ENCODE measurements at regions not wholly inside any gene's neighbourhood (a gene's known extent, or its start where the extent isn't known, plus 50 kb on each side); places are given as distances from the start of the nearest gene placed in this dataset.

DNA sequence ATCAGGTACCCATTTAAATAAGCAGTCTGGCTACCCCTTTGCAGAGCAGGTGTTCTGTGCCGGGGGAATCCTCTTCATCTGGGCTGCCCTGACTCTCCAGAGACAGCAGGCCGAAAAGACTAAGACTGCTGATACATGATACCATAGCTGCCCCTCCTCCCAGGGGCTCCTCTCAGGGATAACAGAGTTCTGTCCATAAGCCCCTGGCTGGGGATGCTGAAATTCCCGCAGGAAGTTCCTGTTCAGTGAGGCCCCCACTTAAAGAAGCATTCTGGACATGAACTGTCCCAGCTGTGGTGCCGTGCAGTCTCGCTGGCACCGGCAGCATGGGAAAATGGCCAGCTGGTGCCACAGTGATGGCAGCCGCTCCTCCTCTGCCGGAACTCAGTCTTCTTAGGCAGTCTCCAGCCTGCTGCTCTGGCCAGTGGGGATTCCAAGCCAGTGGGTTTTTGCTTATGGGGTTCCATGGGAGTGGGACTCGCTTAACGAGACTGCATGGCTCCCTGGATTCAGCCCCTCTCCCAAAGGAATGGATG lies 1026.2 kb downstream of the NAALADL2 start:
- H2AFZ ChIP-seq = no peak overlapping the region
- 77% methylated on average over 10 of the region's 10 CpGs for WGBS (ENCODE audit: low lambda C conversion rate, missing lambda C conversion rate)

DNA sequence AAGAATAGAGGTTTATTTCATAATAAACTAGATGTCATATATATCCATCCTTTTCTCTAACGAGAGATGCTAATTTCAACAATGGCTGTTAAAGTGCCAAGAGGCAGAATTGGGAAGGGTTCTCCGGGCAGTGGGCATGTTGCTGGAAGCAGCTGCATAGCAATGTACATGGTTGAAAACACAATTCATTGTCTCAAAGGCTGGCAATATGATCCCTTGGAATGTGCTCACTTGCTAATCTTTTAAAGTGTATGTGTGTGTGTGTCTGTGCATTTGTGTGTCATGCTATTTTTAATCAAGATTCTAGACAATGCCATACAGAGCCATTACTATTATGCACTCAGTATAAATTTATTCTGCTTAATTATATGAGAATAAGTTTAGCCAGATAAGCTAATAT lies 1020.3 kb downstream of the NAALADL2 start:
- Histone ChIP-seq H3K79me2 (no peaks in the 10 kb centered on the region), H3K9me2 (replicated peaks; ENCODE audit: insufficient read depth) (no peaks in the 10 kb centered on the region), H3K9me3 (ENCODE audit: low read depth) (no peaks in the 10 kb centered on the region), H3K4me1 (ENCODE audit: insufficient read depth) (no peaks in the 10 kb centered on the region), H3K4me3 (no peak overlapping the region), H3K27me3 (no peaks in the 10 kb centered on the region), H3K27ac (no peak overlapping the region), H4K20me1 (ENCODE audit: insufficient read depth, poor library complexity, severe bottlenecking) (no peaks in the 10 kb centered on the region), H2AFZ (no peak overlapping the region), H3K36me3 (replicated peaks; ENCODE audit: insufficient read depth, low read depth) (no peaks in the 10 kb centered on the region), H3K4me2 (no peak overlapping the region)
- no peak for DNase-seq (ENCODE audit: low spot score)
- TF ChIP-seq, protein P1, sequence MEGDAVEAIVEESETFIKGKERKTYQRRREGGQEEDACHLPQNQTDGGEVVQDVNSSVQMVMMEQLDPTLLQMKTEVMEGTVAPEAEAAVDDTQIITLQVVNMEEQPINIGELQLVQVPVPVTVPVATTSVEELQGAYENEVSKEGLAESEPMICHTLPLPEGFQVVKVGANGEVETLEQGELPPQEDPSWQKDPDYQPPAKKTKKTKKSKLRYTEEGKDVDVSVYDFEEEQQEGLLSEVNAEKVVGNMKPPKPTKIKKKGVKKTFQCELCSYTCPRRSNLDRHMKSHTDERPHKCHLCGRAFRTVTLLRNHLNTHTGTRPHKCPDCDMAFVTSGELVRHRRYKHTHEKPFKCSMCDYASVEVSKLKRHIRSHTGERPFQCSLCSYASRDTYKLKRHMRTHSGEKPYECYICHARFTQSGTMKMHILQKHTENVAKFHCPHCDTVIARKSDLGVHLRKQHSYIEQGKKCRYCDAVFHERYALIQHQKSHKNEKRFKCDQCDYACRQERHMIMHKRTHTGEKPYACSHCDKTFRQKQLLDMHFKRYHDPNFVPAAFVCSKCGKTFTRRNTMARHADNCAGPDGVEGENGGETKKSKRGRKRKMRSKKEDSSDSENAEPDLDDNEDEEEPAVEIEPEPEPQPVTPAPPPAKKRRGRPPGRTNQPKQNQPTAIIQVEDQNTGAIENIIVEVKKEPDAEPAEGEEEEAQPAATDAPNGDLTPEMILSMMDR (IDR thresholded peaks at IDR 0.05; ENCODE audit: poor library complexity) = no peak
- no peak for TF ChIP-seq EZH2phosphoT487 (IDR thresholded peaks at IDR 0.05; ENCODE audit: low read depth, severe bottlenecking, unreplicated experiment)
- TF ChIP-seq EZH2 (IDR thresholded peaks at IDR 0.05; ENCODE audit: borderline replicate concordance) = no peak
- 83% methylated on average over 2 of the region's 2 CpGs for WGBS (ENCODE audit: low lambda C conversion rate, missing lambda C conversion rate)

More for the DNA sequence above, 1026.2 kb downstream of the NAALADL2 start:
- Histone ChIP-seq H3K79me2 (no peaks in the 10 kb centered on the region), H3K27ac (no peak overlapping the region), H3K4me1 (ENCODE audit: insufficient read depth) (no peaks in the 10 kb centered on the region), H4K20me1 (ENCODE audit: insufficient read depth, poor library complexity, severe bottlenecking) (no peaks in the 10 kb centered on the region), H3K4me3 (no peak overlapping the region), H3K36me3 (replicated peaks; ENCODE audit: insufficient read depth, low read depth) (no peaks in the 10 kb centered on the region), H3K4me2 (no peak overlapping the region), H3K9me3 (ENCODE audit: low read depth) (no peaks in the 10 kb centered on the region), H3K27me3 (no peaks in the 10 kb centered on the region), H3K9me2 (replicated peaks; ENCODE audit: insufficient read depth) (no peaks in the 10 kb centered on the region)
- TF ChIP-seq EZH2phosphoT487 (IDR thresholded peaks at IDR 0.05; ENCODE audit: low read depth, severe bottlenecking, unreplicated experiment) = no peak
- DNase-seq (ENCODE audit: low spot score) = no peak

DNA sequence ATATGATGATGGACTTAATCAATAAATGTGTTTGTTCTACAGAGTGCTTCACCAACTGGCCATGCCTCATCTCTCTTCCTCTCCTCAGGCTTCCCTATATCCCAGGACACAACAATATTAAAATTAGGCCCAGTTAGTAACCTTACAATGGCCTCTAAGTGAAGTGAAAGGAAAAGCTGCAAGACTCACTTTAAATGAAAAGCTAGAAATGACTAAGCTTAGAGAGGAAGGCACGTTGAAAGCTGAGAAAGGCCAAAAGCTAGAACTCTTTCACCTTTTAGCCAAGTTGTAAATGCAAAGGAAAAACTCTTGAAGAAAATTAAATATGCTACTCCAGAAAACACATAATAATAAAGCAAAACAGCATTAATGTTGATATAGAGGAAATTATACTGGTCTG lies 1010.3 kb downstream of the NAALADL2 start:
- WGBS (ENCODE audit: low lambda C conversion rate, missing lambda C conversion rate) = 65% methylated on average over 1 of the region's 1 CpG

DNA sequence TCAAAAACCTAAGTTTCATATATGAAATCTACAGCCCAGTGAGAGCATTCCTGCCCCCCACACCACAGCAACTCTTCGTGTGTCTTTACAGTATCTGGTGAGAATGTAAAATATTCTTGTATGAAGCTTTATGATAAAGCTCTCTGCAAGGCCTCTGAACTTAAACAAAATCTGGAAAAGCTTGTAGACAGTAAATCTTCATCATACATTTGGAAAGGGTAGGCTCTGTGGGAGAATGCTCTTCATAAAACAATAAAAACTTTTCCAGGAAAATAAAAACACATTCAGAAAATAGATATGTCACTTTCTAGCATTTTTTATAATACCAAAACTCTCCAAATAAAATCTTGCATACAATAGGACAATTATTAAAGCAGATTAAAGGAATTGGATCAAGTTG lies 1009.5 kb downstream of the NAALADL2 start:
- Histone ChIP-seq H3K4me2 (no peak overlapping the region), H3K36me3 (replicated peaks; ENCODE audit: insufficient read depth, low read depth) (no peaks in the 10 kb centered on the region), H4K20me1 (ENCODE audit: insufficient read depth, poor library complexity, severe bottlenecking) (no peaks in the 10 kb centered on the region), H3K27ac (no peak overlapping the region), H3K27me3 (no peaks in the 10 kb centered on the region), H3K9me2 (replicated peaks; ENCODE audit: insufficient read depth) (no peaks in the 10 kb centered on the region), H3K4me1 (ENCODE audit: insufficient read depth) (no peaks in the 10 kb centered on the region), H3K9me3 (ENCODE audit: low read depth) (no peaks in the 10 kb centered on the region), H3K4me3 (no peak overlapping the region), H3K79me2 (no peaks in the 10 kb centered on the region), H2AFZ (no peak overlapping the region)
- 54% methylated on average over 1 of the region's 1 CpG for WGBS (ENCODE audit: low lambda C conversion rate, missing lambda C conversion rate)
- DNase-seq (ENCODE audit: low spot score) = no peak
- TF ChIP-seq, protein P1 (IDR thresholded peaks at IDR 0.05; ENCODE audit: poor library complexity) = no peak
- TF ChIP-seq EZH2phosphoT487 (IDR thresholded peaks at IDR 0.05; ENCODE audit: low read depth, severe bottlenecking, unreplicated experiment) (no peak), EZH2 (IDR thresholded peaks at IDR 0.05; ENCODE audit: borderline replicate concordance) (no peak)

More for the DNA sequence above, 1010.3 kb downstream of the NAALADL2 start:
- H3K36me3 ChIP-seq (replicated peaks; ENCODE audit: insufficient read depth, low read depth) = no peaks in the 10 kb centered on the region
- no peak overlapping the region for H3K27ac ChIP-seq
- no peaks in the 10 kb centered on the region for H3K79me2 ChIP-seq
- H3K4me1 ChIP-seq (ENCODE audit: insufficient read depth) = no peaks in the 10 kb centered on the region
- H2AFZ ChIP-seq = no peak overlapping the region
- no peak for TF ChIP-seq EZH2phosphoT487 (IDR thresholded peaks at IDR 0.05; ENCODE audit: low read depth, severe bottlenecking, unreplicated experiment)
- no peak for TF ChIP-seq EZH2 (IDR thresholded peaks at IDR 0.05; ENCODE audit: borderline replicate concordance)
- TF ChIP-seq, protein P1 (IDR thresholded peaks at IDR 0.05; ENCODE audit: poor library complexity) = no peak
- H4K20me1 ChIP-seq (ENCODE audit: insufficient read depth, poor library complexity, severe bottlenecking) = no peaks in the 10 kb centered on the region
- H3K9me2 ChIP-seq (replicated peaks; ENCODE audit: insufficient read depth) = no peaks in the 10 kb centered on the region
- no peak overlapping the region for H3K4me2 ChIP-seq
- no peaks in the 10 kb centered on the region for H3K9me3 ChIP-seq (ENCODE audit: low read depth)
- no peak for DNase-seq (ENCODE audit: low spot score)
- no peaks in the 10 kb centered on the region for H3K27me3 ChIP-seq
- H3K4me3 ChIP-seq = no peak overlapping the region

All from hepatocyte (in vitro differentiated cells).